ENCODE measurements at regions not wholly inside any gene's neighbourhood (a gene's known extent, or its start where the extent isn't known, plus 50 kb on each side); places are given as distances from the start of the nearest gene placed in this dataset.

GRCh38 chr6:119620846-119621555 lies 271.4 kb upstream of the MAN1A1 start:
- H3K9me3 Mint-ChIP-seq = no peaks in the 10 kb centered on the region
- intact Hi-C loops (cut with micrococcal nuclease) = no loop called here
- POLR2A ChIA-PET = no interaction called here
- no peak overlapping the region for H3K4me3 Mint-ChIP-seq
- H3K27me3 Mint-ChIP-seq = no peaks in the 10 kb centered on the region
- CTCF ChIA-PET = no interaction called here
- no peaks in the 10 kb centered on the region for H3K36me3 Mint-ChIP-seq
- no peak overlapping the region for H3K27ac Mint-ChIP-seq
- no peak for DNase-seq
- no peaks in the 10 kb centered on the region for H3K4me1 Mint-ChIP-seq (ENCODE audit: low read depth)

DNA sequence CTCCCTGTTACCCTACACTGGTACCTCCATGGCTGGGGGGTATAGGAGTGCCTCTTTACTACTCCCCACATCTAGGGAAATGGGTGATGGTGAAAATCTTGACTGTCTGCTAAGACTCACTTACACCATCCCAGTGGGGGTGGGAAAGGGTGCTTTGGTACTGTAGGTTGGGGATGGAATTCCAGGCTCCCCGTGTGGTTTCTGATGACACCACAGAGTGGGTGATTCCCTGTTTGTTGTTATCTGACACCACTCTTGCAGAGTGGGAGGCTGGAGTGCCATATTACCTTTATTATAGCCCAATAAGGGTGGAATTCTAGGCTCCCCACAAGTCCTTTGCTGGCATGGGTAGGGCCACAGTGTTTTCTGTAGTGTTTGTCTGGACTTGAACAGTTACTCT lies 264.6 kb upstream of the MAN1A1 start:
- ChIA-PET POLR2A (no interaction called here), CTCF (no interaction called here)
- H3K27ac Mint-ChIP-seq = no peak overlapping the region
- intact Hi-C loops (cut with micrococcal nuclease) = no loop called here
- DNase-seq = no peak
- H3K4me3 Mint-ChIP-seq = no peak overlapping the region
- peaks cover 2% of the 10 kb centered on the region for H3K4me1 Mint-ChIP-seq (ENCODE audit: low read depth)
- no peaks in the 10 kb centered on the region for H3K9me3 Mint-ChIP-seq
- H3K27me3 Mint-ChIP-seq = no peaks in the 10 kb centered on the region
- no peaks in the 10 kb centered on the region for H3K36me3 Mint-ChIP-seq

DNA sequence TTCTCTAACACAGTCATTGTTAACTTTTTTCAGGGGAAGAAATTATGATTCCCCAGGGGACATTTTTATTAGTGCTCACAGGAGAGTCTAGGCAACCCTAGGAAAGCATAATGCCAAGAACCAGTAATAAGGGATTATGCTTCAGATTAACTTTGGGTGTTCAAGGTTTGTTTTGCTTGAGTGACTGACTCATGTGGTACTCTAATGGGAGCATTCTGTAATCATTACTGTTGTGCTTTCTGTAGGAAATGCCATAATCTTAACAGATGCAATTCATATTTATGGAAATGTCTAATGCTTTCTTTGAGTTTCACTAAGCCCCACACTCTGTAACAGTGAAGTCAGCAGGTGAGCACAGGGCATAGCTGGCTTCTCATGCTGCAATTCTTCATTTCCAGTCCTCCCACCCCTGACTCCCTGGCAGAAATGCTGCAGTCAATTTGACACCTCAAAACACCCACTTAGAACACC lies 263.4 kb upstream of the MAN1A1 start:
- ChIA-PET CTCF (no interaction called here), POLR2A (no interaction called here)
- no peak overlapping the region for H3K27ac Mint-ChIP-seq
- H3K27me3 Mint-ChIP-seq = no peaks in the 10 kb centered on the region
- DNase-seq = no peak
- peaks cover 2% of the 10 kb centered on the region for H3K4me1 Mint-ChIP-seq (ENCODE audit: low read depth)
- H3K36me3 Mint-ChIP-seq = no peaks in the 10 kb centered on the region
- H3K9me3 Mint-ChIP-seq = no peaks in the 10 kb centered on the region
- no peak overlapping the region for H3K4me3 Mint-ChIP-seq
- intact Hi-C loops (cut with micrococcal nuclease) = no loop called here

DNA sequence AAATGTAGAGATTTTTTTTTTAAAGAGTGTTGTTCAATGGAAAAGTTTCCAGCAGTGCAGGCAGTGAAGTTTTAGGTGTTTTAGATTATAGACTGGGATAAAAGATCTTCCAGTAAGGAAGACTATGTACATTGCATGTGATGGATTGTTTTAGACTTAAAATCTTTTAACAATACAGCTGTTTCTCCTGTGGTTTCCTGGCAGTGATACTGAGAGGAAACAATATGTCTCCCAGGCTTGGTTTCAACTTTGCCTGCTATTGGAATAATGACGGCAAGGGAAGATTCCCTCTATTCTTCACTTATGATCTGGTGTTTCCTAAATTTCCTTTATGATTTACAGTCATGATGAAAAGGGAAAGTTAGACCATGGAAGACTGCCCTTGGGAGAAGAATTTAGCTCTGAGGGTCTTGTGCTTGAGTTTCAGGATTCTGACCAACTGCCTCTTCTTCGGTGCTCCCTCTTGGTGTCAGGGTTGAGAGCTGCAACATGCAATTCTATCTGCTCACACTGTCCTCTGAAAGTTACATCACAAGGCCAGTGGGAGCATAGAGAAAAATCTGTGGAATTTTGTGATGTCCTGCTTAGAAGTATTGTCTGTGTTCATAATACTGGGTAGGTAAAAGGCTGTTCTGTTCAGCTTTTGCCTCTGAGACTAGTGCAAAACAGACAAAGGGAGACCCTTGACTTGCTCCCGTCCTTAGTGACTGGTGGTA lies 262.8 kb upstream of the MAN1A1 start:
- H3K9me3 Mint-ChIP-seq = no peaks in the 10 kb centered on the region
- peaks cover 2% of the 10 kb centered on the region for H3K4me1 Mint-ChIP-seq (ENCODE audit: low read depth)
- H3K36me3 Mint-ChIP-seq = no peaks in the 10 kb centered on the region
- no peak overlapping the region for H3K27ac Mint-ChIP-seq
- no peaks in the 10 kb centered on the region for H3K27me3 Mint-ChIP-seq
- H3K4me3 Mint-ChIP-seq = no peak overlapping the region
- ChIA-PET POLR2A (no interaction called here), CTCF (no interaction called here)
- no peak for DNase-seq
- intact Hi-C loops (cut with micrococcal nuclease) = no loop called here

- Mint-ChIP-seq H3K4me3 (no peak overlapping the region), H3K4me1 (ENCODE audit: low read depth) (peaks cover 2% of the 10 kb centered on the region), H3K9me3 (no peaks in the 10 kb centered on the region), H3K36me3 (no peaks in the 10 kb centered on the region), H3K27ac (no peak overlapping the region), H3K27me3 (no peaks in the 10 kb centered on the region)
- intact Hi-C loops (cut with micrococcal nuclease) = no loop called here
- ChIA-PET POLR2A (no interaction called here), CTCF (interaction anchor here (0.8 kb wide), 1 partner anchor 101 kb away, joined by 3 read pairs; no protein-coding TSS in a partner anchor)
- no peak for DNase-seq
Observed at GRCh38 chr6:119610754-119611153, 261.2 kb upstream of the MAN1A1 start.

DNA sequence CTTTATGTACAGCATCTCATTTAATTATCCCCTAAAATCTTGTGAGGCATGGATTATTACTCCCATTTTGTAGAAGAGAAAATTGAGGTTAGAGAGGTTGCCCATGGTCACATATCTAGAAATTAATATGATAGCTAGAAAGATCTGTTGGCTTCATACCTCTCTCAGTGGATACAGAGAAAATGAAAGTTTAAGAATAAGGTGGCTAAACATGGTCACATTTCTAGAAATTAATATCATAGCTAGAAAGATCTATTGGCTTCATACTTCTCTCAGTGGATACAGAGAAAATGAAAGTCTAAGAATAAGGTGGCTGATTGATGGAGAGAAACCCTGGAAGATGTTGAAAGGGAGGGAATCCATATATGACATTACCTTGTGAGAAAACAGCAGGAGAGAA lies 260.7 kb upstream of the MAN1A1 start:
- Mint-ChIP-seq H3K4me1 (ENCODE audit: low read depth) (peaks cover 2% of the 10 kb centered on the region), H3K27me3 (no peaks in the 10 kb centered on the region), H3K27ac (no peak overlapping the region), H3K36me3 (no peaks in the 10 kb centered on the region), H3K4me3 (no peak overlapping the region), H3K9me3 (no peaks in the 10 kb centered on the region)
- no peak for DNase-seq
- ChIA-PET POLR2A (no interaction called here), CTCF (interaction anchor here (0.8 kb wide), 1 partner anchor 100 kb away, joined by 3 read pairs; no protein-coding TSS in a partner anchor)
- intact Hi-C loops (cut with micrococcal nuclease) = no loop called here

- intact Hi-C loops (cut with micrococcal nuclease) = no loop called here
- no peak for DNase-seq
- Mint-ChIP-seq H3K9me3 (no peaks in the 10 kb centered on the region), H3K27ac (no peak overlapping the region), H3K4me1 (ENCODE audit: low read depth) (peaks cover 2% of the 10 kb centered on the region), H3K36me3 (no peaks in the 10 kb centered on the region), H3K27me3 (no peaks in the 10 kb centered on the region), H3K4me3 (no peak overlapping the region)
- ChIA-PET POLR2A (no interaction called here), CTCF (interaction anchor here (0.8 kb wide), 1 partner anchor 100 kb away, joined by 3 read pairs; no protein-coding TSS in a partner anchor)
Observed at GRCh38 chr6:119609865-119610264, 260.3 kb upstream of the MAN1A1 start.

DNA sequence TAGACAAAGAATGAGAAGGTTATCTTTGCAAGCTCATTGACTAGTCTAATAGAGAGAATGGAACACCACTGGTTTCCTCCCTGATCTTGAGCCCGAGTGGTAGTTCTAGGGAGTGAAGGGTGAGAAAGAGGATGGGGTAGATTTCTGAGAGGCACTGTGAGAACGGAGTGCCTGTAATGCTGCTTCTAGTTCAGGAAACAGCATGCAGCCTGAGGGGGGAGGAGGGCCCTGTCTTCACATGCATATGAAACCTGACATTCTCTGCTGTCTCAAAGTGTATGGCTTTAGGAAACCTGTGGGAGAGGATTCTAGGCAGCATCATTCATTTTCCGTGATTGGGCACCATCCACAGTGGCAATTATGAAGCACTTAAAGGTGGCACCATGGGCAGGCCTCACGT lies 259.4 kb upstream of the MAN1A1 start:
- no peaks in the 10 kb centered on the region for H3K9me3 Mint-ChIP-seq
- H3K36me3 Mint-ChIP-seq = no peaks in the 10 kb centered on the region
- no peak for DNase-seq
- H3K4me1 Mint-ChIP-seq (ENCODE audit: low read depth) = peaks cover 2% of the 10 kb centered on the region
- H3K27ac Mint-ChIP-seq = no peak overlapping the region
- intact Hi-C loops (cut with micrococcal nuclease) = no loop called here
- H3K27me3 Mint-ChIP-seq = no peaks in the 10 kb centered on the region
- CTCF ChIA-PET = no interaction called here
- POLR2A ChIA-PET = no interaction called here
- H3K4me3 Mint-ChIP-seq = no peak overlapping the region

DNA sequence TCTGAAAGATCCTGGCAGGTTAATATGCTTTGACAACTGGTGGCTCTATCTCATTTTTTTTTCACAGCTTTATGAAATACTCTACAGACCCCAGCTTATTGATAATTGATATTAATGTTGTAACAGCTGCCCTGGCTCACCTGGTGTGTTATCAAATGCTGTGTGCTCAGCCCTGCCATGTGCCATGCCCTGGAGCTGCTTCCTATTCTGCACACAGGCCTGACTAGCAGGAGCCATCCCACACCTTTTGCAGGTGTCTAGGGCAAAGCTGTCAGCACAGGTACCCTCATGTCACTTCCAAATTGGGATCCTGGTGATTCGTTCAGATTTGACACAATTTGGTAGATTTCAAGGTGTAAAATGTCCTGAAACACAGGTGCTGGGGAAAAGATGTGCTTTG lies 254.6 kb upstream of the MAN1A1 start:
- Mint-ChIP-seq H3K4me3 (no peak overlapping the region), H3K9me3 (no peaks in the 10 kb centered on the region), H3K4me1 (ENCODE audit: low read depth) (no peaks in the 10 kb centered on the region), H3K27me3 (no peaks in the 10 kb centered on the region), H3K36me3 (no peaks in the 10 kb centered on the region), H3K27ac (no peak overlapping the region)
- no peak for DNase-seq
- intact Hi-C loops (cut with micrococcal nuclease) = no loop called here
- ChIA-PET CTCF (no interaction called here), POLR2A (no interaction called here)

DNA sequence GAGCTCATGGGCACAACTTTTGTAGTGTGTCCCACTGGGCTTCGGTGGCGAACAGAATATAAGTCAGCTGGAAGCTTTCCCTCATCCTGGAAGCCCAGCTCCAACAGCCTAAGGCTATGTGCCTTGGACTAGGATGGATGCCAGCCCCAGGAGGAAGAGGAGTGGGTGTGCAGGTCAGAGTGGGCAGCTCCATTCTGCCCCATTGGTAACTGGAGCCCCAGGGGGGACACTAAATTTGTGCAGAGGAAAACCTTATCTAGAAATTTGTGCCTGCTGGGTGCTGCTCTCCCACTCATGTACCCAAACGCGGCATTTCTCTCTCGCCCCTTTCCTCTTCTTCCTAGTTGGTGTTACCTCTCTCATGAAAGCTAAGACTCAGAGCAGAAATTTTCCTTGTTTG lies 253.9 kb upstream of the MAN1A1 start:
- no peak overlapping the region for H3K4me3 Mint-ChIP-seq
- POLR2A ChIA-PET = no interaction called here

GRCh38 chr6:119602215-119603178 lies 252.9 kb upstream of the MAN1A1 start:
- H3K9me3 Mint-ChIP-seq = no peaks in the 10 kb centered on the region
- CTCF ChIA-PET = no interaction called here
- H3K27me3 Mint-ChIP-seq = no peaks in the 10 kb centered on the region
- H3K4me3 Mint-ChIP-seq = no peak overlapping the region
- no peaks in the 10 kb centered on the region for H3K36me3 Mint-ChIP-seq
- no peaks in the 10 kb centered on the region for H3K4me1 Mint-ChIP-seq (ENCODE audit: low read depth)
- POLR2A ChIA-PET = no interaction called here
- intact Hi-C loops (cut with micrococcal nuclease) = no loop called here
- no peak overlapping the region for H3K27ac Mint-ChIP-seq
- DNase-seq = no peak

More for the DNA sequence above, 253.9 kb upstream of the MAN1A1 start:
- CTCF ChIA-PET = no interaction called here
- no peaks in the 10 kb centered on the region for H3K4me1 Mint-ChIP-seq (ENCODE audit: low read depth)
- intact Hi-C loops (cut with micrococcal nuclease) = no loop called here
- no peaks in the 10 kb centered on the region for H3K9me3 Mint-ChIP-seq
- no peaks in the 10 kb centered on the region for H3K36me3 Mint-ChIP-seq
- no peak for DNase-seq
- no peaks in the 10 kb centered on the region for H3K27me3 Mint-ChIP-seq
- no peak overlapping the region for H3K27ac Mint-ChIP-seq

DNA sequence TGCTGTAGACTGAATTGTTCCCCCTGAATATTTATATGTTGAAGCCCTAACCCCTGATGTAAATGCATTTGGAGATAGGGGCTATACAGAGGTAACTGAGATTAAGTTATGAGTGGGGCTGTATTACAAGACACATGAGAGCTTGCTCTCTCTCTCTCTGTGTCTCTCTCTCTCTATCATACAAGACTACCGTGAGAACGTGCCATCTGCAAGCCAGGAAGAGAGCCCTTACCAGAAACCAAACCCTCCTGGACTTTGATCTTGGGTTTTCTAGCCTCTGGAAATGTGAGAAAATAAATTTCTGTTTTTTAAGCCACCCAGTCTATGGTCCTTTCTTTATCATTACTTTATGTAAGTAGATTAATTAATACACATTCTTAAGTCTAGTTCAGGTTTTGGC lies 249.3 kb upstream of the MAN1A1 start:
- no peaks in the 10 kb centered on the region for H3K27me3 Mint-ChIP-seq
- H3K27ac Mint-ChIP-seq = no peak overlapping the region
- H3K36me3 Mint-ChIP-seq = no peaks in the 10 kb centered on the region
- intact Hi-C loops (cut with micrococcal nuclease) = no loop called here
- ChIA-PET POLR2A (no interaction called here), CTCF (no interaction called here)
- H3K4me3 Mint-ChIP-seq = no peak overlapping the region
- no peak for DNase-seq
- no peaks in the 10 kb centered on the region for H3K9me3 Mint-ChIP-seq
- no peaks in the 10 kb centered on the region for H3K4me1 Mint-ChIP-seq (ENCODE audit: low read depth)

All from activated CD4-positive, alpha-beta memory T cell treated with anti-CD3 and anti-CD28 coated beads for 36 hours (primary cell).